ENCODE measurements at regions not wholly inside any gene's neighbourhood (a gene's known extent, or its start where the extent isn't known, plus 50 kb on each side); places are given as distances from the start of the nearest gene placed in this dataset.

- Mint-ChIP-seq H3K36me3 (ENCODE audit: insufficient read depth, unreplicated experiment) (no peaks in the 10 kb centered on the region), H3K4me1 (ENCODE audit: low read depth, unreplicated experiment) (no peaks in the 10 kb centered on the region), H3K27ac (ENCODE audit: unreplicated experiment) (no peak overlapping the region), H3K4me3 (ENCODE audit: unreplicated experiment) (no peak overlapping the region), H3K27me3 (ENCODE audit: insufficient read depth, unreplicated experiment) (peaks cover 15% of the 10 kb centered on the region), H3K9me3 (ENCODE audit: unreplicated experiment) (no peaks in the 10 kb centered on the region)
- POLR2A ChIA-PET = no interaction called here
- Histone ChIP-seq H3K4me3 (ENCODE audit: low read depth, low read length) (no peak overlapping the region), H3K9me3 (0 out of 2 replicates have a peak, but pooled peaks cover 1% of the 10 kb centered on the region), H3K27me3 (replicated peaks; ENCODE audit: control insufficient read depth, insufficient read depth, low read length) (0 out of 2 replicates have a peak, but pooled peaks cover 1% of the 10 kb centered on the region), H3K4me1 (no peaks in the 10 kb centered on the region), H3K36me3 (ENCODE audit: control insufficient read depth, insufficient read depth, low read length) (no peaks in the 10 kb centered on the region)
- TF ChIP-seq CTCF (IDR thresholded peaks at IDR 0.05; ENCODE audit: insufficient read depth in 1 of 2, low read depth in 1 of 2, low read length in 1 of 2, severe bottlenecking in 1 of 2, unreplicated experiment in 1 of 2) = no peak
- no peak for DNase-seq
- intact Hi-C loops (cut with micrococcal nuclease; ENCODE audit: unreplicated experiment) = no loop called here
- CTCF ChIA-PET = no interaction called here
- BruUV-seq (replicated peaks) = no TSS peak
Observed at GRCh38 chr2:175404839-175405238, 223.3 kb upstream of the ATP5MC3 start.

- H3K9me3 ChIP-seq = no peaks in the 10 kb centered on the region
- peaks cover 17% of the 10 kb centered on the region for H3K27me3 Mint-ChIP-seq (ENCODE audit: insufficient read depth, unreplicated experiment)
- CTCF ChIA-PET = no interaction called here
Observed at GRCh38 chr2:175403599-175404221, 222.2 kb upstream of the ATP5MC3 start.

GRCh38 chr2:175402571-175402970 lies 221.1 kb upstream of the ATP5MC3 start:
- no peak for DNase-seq
- Mint-ChIP-seq H3K27ac (ENCODE audit: unreplicated experiment) (no peak overlapping the region), H3K36me3 (ENCODE audit: insufficient read depth, unreplicated experiment) (no peaks in the 10 kb centered on the region), H3K4me3 (ENCODE audit: unreplicated experiment) (no peak overlapping the region), H3K27me3 (ENCODE audit: insufficient read depth, unreplicated experiment) (peaks cover 21% of the 10 kb centered on the region), H3K4me1 (ENCODE audit: low read depth, unreplicated experiment) (no peaks in the 10 kb centered on the region), H3K9me3 (ENCODE audit: unreplicated experiment) (no peaks in the 10 kb centered on the region)
- no TSS peak for BruUV-seq (replicated peaks)
- ChIA-PET POLR2A (no interaction called here), CTCF (no interaction called here)
- Histone ChIP-seq H3K36me3 (ENCODE audit: control insufficient read depth, insufficient read depth, low read length) (no peaks in the 10 kb centered on the region), H3K4me1 (no peaks in the 10 kb centered on the region), H3K4me3 (ENCODE audit: low read depth, low read length) (no peak overlapping the region), H3K9me3 (no peaks in the 10 kb centered on the region), H3K27me3 (replicated peaks; ENCODE audit: control insufficient read depth, insufficient read depth, low read length) (0 out of 2 replicates have a peak, but pooled peaks cover 1% of the 10 kb centered on the region)
- intact Hi-C loops (cut with micrococcal nuclease; ENCODE audit: unreplicated experiment) = no loop called here
- TF ChIP-seq CTCF (IDR thresholded peaks at IDR 0.05; ENCODE audit: insufficient read depth in 1 of 2, low read depth in 1 of 2, low read length in 1 of 2, severe bottlenecking in 1 of 2, unreplicated experiment in 1 of 2) = no peak

More at GRCh38 chr2:175403599-175404221, 222.2 kb upstream of the ATP5MC3 start:
- no peaks in the 10 kb centered on the region for H3K9me3 Mint-ChIP-seq (ENCODE audit: unreplicated experiment)
- Histone ChIP-seq H3K36me3 (ENCODE audit: control insufficient read depth, insufficient read depth, low read length) (no peaks in the 10 kb centered on the region), H3K4me3 (ENCODE audit: low read depth, low read length) (no peak overlapping the region), H3K27me3 (replicated peaks; ENCODE audit: control insufficient read depth, insufficient read depth, low read length) (0 out of 2 replicates have a peak, but pooled peaks cover 1% of the 10 kb centered on the region), H3K4me1 (no peaks in the 10 kb centered on the region)
- BruUV-seq (replicated peaks) = no TSS peak
- TF ChIP-seq CTCF (IDR thresholded peaks at IDR 0.05; ENCODE audit: insufficient read depth in 1 of 2, low read depth in 1 of 2, low read length in 1 of 2, severe bottlenecking in 1 of 2, unreplicated experiment in 1 of 2) = no peak
- no peak overlapping the region for H3K27ac Mint-ChIP-seq (ENCODE audit: unreplicated experiment)
- no peaks in the 10 kb centered on the region for H3K36me3 Mint-ChIP-seq (ENCODE audit: insufficient read depth, unreplicated experiment)
- no peak for DNase-seq
- no peaks in the 10 kb centered on the region for H3K4me1 Mint-ChIP-seq (ENCODE audit: low read depth, unreplicated experiment)
- POLR2A ChIA-PET = no interaction called here
- intact Hi-C loops (cut with micrococcal nuclease; ENCODE audit: unreplicated experiment) = no loop called here
- no peak overlapping the region for H3K4me3 Mint-ChIP-seq (ENCODE audit: unreplicated experiment)

All from Caco-2 (cell line).